ENCODE measurements at regions not wholly inside any gene's neighbourhood (a gene's known extent, or its start where the extent isn't known, plus 50 kb on each side); places are given as distances from the start of the nearest gene placed in this dataset.

- H3K79me2 ChIP-seq (ENCODE audit: insufficient read depth, low read length), result no peaks in the 10 kb centered on the region
- H3K56ac ChIP-seq (ENCODE audit: insufficient read length, low read depth, low read length), result no peak overlapping the region
- no peak overlapping the region for H2BK5ac ChIP-seq (ENCODE audit: insufficient read length, low read length)
- Mint-ChIP-seq H3K4me1 (peaks cover 9 to 12% of the 10 kb centered on the region in 2 experiments), H3K9me3 (peaks cover 4 to 6% of the 10 kb centered on the region in 2 experiments; a peak in 4 of 5 replicates), H3K27me3 (ENCODE audit: low read depth) (no peaks in the 10 kb centered on the region; the same call in 1 of the 2 replicates), H3K4me3 (no peak overlapping the region), H3K27ac (no peak overlapping the region), H3K36me3 (ENCODE audit: insufficient read depth in 1 of 3, low read depth in 3 of 3) (peaks cover 0 to 5% (median 2%) of the 10 kb centered on the region in 3 experiments; a peak in 5 of 7 replicates)
- no peaks in the 10 kb centered on the region for H3K27me3 ChIP-seq (ENCODE audit: insufficient read depth, low read length)
- no peak overlapping the region for H2BK20ac ChIP-seq (ENCODE audit: low read depth, low read length, poor library complexity, severe bottlenecking)
- no peaks in the 10 kb centered on the region for H3K9me3 ChIP-seq (ENCODE audit: control insufficient read depth, low read depth, low read length)
- H3K14ac ChIP-seq (ENCODE audit: insufficient read depth, low read length), result no peak overlapping the region
- H2BK12ac ChIP-seq (ENCODE audit: insufficient read length, low read depth, low read length), result no peak overlapping the region
- H4K5ac ChIP-seq (ENCODE audit: insufficient read length, low read depth, low read length), result no peak overlapping the region
- no peak overlapping the region for H3K23ac ChIP-seq (ENCODE audit: insufficient read length, low read depth, low read length)
- no peak overlapping the region for H4K8ac ChIP-seq (replicated peaks; ENCODE audit: insufficient read length, low read depth, low read length)
- H2BK15ac ChIP-seq (ENCODE audit: low read depth, low read length), result no peak overlapping the region
- H3K27ac ChIP-seq (ENCODE audit: insufficient read length, low read depth, low read length), result no peak overlapping the region
- H3K4me1 ChIP-seq (ENCODE audit: insufficient read depth, low read length), result no peaks in the 10 kb centered on the region
- no peaks in the 10 kb centered on the region for H4K20me1 ChIP-seq (ENCODE audit: control insufficient read depth, insufficient read depth, insufficient read length)
- no peak overlapping the region for H2BK120ac ChIP-seq (ENCODE audit: low read depth, low read length, poor library complexity, severe bottlenecking)
- no peak overlapping the region for H2AFZ ChIP-seq (ENCODE audit: low read length)
- H3T11ph ChIP-seq (ENCODE audit: low read length), result no peak overlapping the region
- no peak overlapping the region for H3K9ac ChIP-seq (ENCODE audit: extremely low read depth, insufficient read length, low read length)
- H3K4ac ChIP-seq (ENCODE audit: low read depth, low read length), result no peak overlapping the region
- no CpG with 5 or more reads among the region's 3 CpGs for WGBS (ENCODE audit: extremely low coverage, insufficient read length, low lambda C conversion rate)
- no peak for DNase-seq
- TF ChIP-seq CTCF (conservative IDR thresholded peaks at IDR 0.05), result no peak
- H3K4me2 ChIP-seq (ENCODE audit: insufficient read depth, insufficient read length, low read length), result no peak overlapping the region
- no peaks in the 10 kb centered on the region for H3K23me2 ChIP-seq (ENCODE audit: insufficient read length, low read depth, low read length, poor library complexity, severe bottlenecking)
- no peak overlapping the region for H4K91ac ChIP-seq (ENCODE audit: insufficient read length, low read depth, low read length)
- H2AK5ac ChIP-seq (ENCODE audit: insufficient read length, low read length), result no peak overlapping the region
- H3K18ac ChIP-seq (ENCODE audit: insufficient read length, low read depth, low read length), result no peak overlapping the region
- H3K79me1 ChIP-seq (ENCODE audit: insufficient read depth, low read depth, low read length, poor library complexity, severe bottlenecking), result no peaks in the 10 kb centered on the region
These were observed 74.2 kb upstream of the DPPA4 start for GRCh38 chr3:109411547-109411946.

All from H9 (cell line).